Mucosa of descending colon (tissue), 3 donors: ENCODE measurements at regions not wholly inside any gene's neighbourhood (a gene's known extent, or its start where the extent isn't known, plus 50 kb on each side); places are given as distances from the start of the nearest gene placed in this dataset.
A peak's percentile ranks its signal among the peaks of the same experiment; 100 is the strongest.

Source experiments
- ATAC-seq: fragments of 200-7000 bp; cut with Tn5 transposase; one replicate; pipeline ENCODE4 v1.9.1; 2020; ENCODE audit warnings: mild to moderate bottlenecking, moderate library complexity
- DNase-seq, 3 donors: peaks; one replicate each; pipeline ENCODE4 v3.0.0-alpha.2; 2020
- H3K36me3 ChIP-seq: fragments of 200-600 bp; one replicate; pipeline ENCODE4 v1.8.0; 2021; ENCODE audit warnings: low read depth, mild to moderate bottlenecking
- H3K4me1 ChIP-seq: fragments of 200-600 bp; one replicate; pipeline ENCODE4 v1.8.0; 2021; ENCODE audit warnings: low read depth, mild to moderate bottlenecking
- H3K4me3 ChIP-seq: fragments of 200-600 bp; one replicate; pipeline ENCODE4 v1.8.0; 2021; ENCODE audit warnings: mild to moderate bottlenecking
- H3K9me3 ChIP-seq: fragments of 200-600 bp; one replicate; pipeline ENCODE4 v1.8.0; 2021; ENCODE audit warnings: mild to moderate bottlenecking
- intact Hi-C, 2 donors: fragments of 100-400 bp; cut with DNase I in 1 of 2; cut with micrococcal nuclease in 1 of 2; formaldehyde crosslinking; loops; one replicate each; pipeline versions ENCODE4 v1.11.0 to v1.11.1; 2022; cut with DNase I, micrococcal nuclease
- TF ChIP-seq, protein P1 (sequence below): fragments of 200-600 bp; IDR thresholded peaks from one replicate; pipeline ENCODE4 v1.8.0; 2022; ENCODE audit warnings: antibody characterized with exemption, mild to moderate bottlenecking
- donor health status: DM: no; HTN: no; CAD: no; lungs with moderate emphysema.
- donor health status: DM: no; HTN: no; CAD: no.
- donor health status: DM: no; HTN: yes; CAD: no.

GRCh38 chr4:12548678-12549077 is 935.5 kb downstream of the RAB28 start:
- no peak for DNase-seq
- TF ChIP-seq, protein P1, sequence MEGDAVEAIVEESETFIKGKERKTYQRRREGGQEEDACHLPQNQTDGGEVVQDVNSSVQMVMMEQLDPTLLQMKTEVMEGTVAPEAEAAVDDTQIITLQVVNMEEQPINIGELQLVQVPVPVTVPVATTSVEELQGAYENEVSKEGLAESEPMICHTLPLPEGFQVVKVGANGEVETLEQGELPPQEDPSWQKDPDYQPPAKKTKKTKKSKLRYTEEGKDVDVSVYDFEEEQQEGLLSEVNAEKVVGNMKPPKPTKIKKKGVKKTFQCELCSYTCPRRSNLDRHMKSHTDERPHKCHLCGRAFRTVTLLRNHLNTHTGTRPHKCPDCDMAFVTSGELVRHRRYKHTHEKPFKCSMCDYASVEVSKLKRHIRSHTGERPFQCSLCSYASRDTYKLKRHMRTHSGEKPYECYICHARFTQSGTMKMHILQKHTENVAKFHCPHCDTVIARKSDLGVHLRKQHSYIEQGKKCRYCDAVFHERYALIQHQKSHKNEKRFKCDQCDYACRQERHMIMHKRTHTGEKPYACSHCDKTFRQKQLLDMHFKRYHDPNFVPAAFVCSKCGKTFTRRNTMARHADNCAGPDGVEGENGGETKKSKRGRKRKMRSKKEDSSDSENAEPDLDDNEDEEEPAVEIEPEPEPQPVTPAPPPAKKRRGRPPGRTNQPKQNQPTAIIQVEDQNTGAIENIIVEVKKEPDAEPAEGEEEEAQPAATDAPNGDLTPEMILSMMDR: no peak
- no peak for ATAC-seq
- intact Hi-C loops: no loop called here
- Histone ChIP-seq H3K36me3 (no peaks in the 10 kb centered on the region), H3K4me1 (no peaks in the 10 kb centered on the region), H3K9me3 (no peaks in the 10 kb centered on the region), H3K4me3 (no peak overlapping the region)

- ATAC-seq (no peak), DNase-seq (no peak)
- Histone ChIP-seq H3K9me3 (no peaks in the 10 kb centered on the region), H3K4me3 (no peak overlapping the region), H3K36me3 (no peaks in the 10 kb centered on the region), H3K4me1 (no peaks in the 10 kb centered on the region)
- TF ChIP-seq, protein P1: no peak
- intact Hi-C loops: no loop called here
Measured at GRCh38 chr4:12545812-12546211, 938.3 kb downstream of the RAB28 start.

DNA sequence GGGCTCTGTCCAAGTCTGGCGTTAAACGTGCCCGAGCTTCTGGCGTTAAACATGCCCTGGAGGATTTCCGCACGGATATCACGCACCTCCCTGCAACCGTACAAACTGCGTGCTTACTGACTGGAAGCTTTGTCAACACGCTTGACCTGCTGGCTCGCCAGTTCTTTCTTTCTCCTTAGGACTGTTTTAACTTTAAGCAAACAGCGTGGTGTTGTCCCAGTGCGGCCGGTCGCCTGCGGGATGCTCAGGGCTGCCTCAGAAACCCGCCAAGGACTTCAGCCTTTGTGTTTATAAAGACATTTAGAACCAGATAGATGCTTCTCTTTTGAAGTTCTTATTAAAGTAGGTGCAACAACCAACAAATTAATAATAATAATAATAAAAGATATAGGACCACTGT is 946.0 kb downstream of the RAB28 start:
- Histone ChIP-seq H3K4me3 (no peak overlapping the region), H3K4me1 (no peaks in the 10 kb centered on the region), H3K9me3 (no peaks in the 10 kb centered on the region), H3K36me3 (no peaks in the 10 kb centered on the region)
- TF ChIP-seq, protein P1: no peak
- ATAC-seq: no peak
- DNase-seq: no peak
- intact Hi-C loops: no loop called here

DNA sequence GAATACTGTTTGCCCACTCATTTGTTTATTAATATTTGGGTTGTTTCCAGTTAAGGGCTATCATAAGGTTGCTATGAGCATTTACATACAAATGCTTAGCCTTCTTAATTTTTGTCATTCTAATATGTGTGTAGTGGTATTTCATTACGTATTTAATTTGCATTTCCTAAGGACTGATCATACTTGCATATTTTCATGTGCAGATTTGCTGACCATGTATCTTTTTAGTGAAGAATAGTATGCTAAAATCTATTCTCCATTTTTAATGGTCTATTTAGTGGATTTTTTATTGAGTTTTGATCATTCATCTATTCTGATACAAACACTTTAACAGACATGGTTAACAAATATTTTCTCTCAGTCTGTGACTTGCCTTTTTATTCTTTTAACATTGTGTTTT is 949.5 kb downstream of the RAB28 start:
- intact Hi-C loops: no loop called here
- ATAC-seq: no peak
- Histone ChIP-seq H3K4me3 (no peak overlapping the region), H3K4me1 (no peaks in the 10 kb centered on the region), H3K36me3 (no peaks in the 10 kb centered on the region), H3K9me3 (no peaks in the 10 kb centered on the region)
- TF ChIP-seq, protein P1: no peak
- DNase-seq: no peak

DNA sequence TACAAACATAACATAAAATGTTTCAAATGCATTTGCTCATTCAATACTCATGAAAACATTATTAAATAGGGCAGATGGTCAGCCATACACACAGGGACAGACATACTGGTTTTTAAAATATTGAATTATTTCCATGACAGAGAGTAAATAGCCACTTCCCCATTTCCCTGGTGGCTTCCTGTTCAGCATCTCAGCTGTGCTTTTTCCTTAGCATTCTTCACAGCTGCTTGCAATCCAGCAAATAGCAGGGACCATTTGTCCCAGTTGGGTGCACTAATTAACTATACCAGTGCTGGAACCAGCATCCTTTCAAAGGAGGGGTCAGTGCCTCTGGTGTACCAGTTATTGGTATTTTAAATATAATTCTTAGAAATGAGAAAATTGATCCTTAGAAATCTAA is 964.7 kb downstream of the RAB28 start:
- intact Hi-C loops: no loop called here
- DNase-seq (no peak), ATAC-seq (no peak)
- no peaks in the 10 kb centered on the region for H3K36me3 ChIP-seq
- H3K4me1 ChIP-seq: no peaks in the 10 kb centered on the region
- peaks cover under 1% of the 10 kb centered on the region for H3K9me3 ChIP-seq
- H3K4me3 ChIP-seq: no peak overlapping the region
- TF ChIP-seq, protein P1: no peak

- Histone ChIP-seq H3K9me3 (peaks cover 2% of the 10 kb centered on the region), H3K4me3 (no peak overlapping the region), H3K4me1 (peaks cover 5% of the 10 kb centered on the region), H3K36me3 (no peaks in the 10 kb centered on the region)
- ATAC-seq (peak; percentile 11), DNase-seq (no peak)
- intact Hi-C loops: no loop called here
- TF ChIP-seq, protein P1: no peak
Measured at GRCh38 chr4:12507868-12508481, 976.2 kb downstream of the RAB28 start.
